ENCODE measurements at regions not wholly inside any gene's neighbourhood (a gene's known extent, or its start where the extent isn't known, plus 50 kb on each side); places are given as distances from the start of the nearest gene placed in this dataset.
"Not testable (repeated sequence)": the region's sequence is repeated elsewhere in the genome, so short reads cannot be mapped to it uniquely, and the experiment has no call there.

DNA sequence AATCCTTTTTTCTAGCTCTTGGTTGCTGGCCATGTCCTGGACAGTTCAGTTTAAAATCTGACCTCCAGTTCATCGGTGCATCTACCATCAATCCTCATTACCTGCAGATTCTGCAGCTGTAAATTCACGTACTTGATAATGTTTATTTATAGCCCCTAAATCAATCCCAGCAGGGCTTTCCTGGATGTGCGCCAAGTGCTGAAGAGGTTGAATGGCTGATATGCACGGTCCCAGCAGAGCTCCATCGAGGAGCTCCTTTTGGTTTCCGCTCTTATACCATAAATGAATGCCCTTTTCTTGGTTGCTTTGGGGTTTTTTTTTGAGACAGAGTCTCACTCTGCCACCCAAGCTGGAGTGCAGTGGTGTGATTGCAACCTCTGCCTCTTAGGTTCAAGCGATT is 91.2 kb upstream of the CCZ1B start:
- H3K4me3 ChIP-seq (ENCODE audit: low read depth in 1 of 2, low read length in 1 of 2), result no peak overlapping the region
- no peaks in the 10 kb centered on the region for H3K36me3 ChIP-seq
- no peak for TF ChIP-seq CTCF (IDR thresholded peaks at IDR 0.05)
- H3K9me3 ChIP-seq, result no peaks in the 10 kb centered on the region
- H3K27me3 ChIP-seq, result no peaks in the 10 kb centered on the region
- no peaks in the 10 kb centered on the region for H3K4me1 ChIP-seq (ENCODE audit: control insufficient read depth in 1 of 2, insufficient read depth in 1 of 2, low read depth in 1 of 2, low read length in 1 of 2)
- H3K27ac ChIP-seq, result no peak overlapping the region

- H3K4me3 ChIP-seq (ENCODE audit: low read depth in 1 of 2, low read length in 1 of 2); H3K4me1 ChIP-seq (ENCODE audit: control insufficient read depth in 1 of 2, insufficient read depth in 1 of 2, low read depth in 1 of 2, low read length in 1 of 2); H3K27me3 ChIP-seq; H3K9me3 ChIP-seq; H3K27ac ChIP-seq; H3K36me3 ChIP-seq: not testable (repeated sequence)
These were observed 93.1 kb upstream of the CCZ1B start for GRCh38 chr7:6919169-6919568.

- H3K27ac ChIP-seq; H3K36me3 ChIP-seq; H3K27me3 ChIP-seq; H3K4me1 ChIP-seq (ENCODE audit: control insufficient read depth in 1 of 2, insufficient read depth in 1 of 2, low read depth in 1 of 2, low read length in 1 of 2); H3K4me3 ChIP-seq (ENCODE audit: low read depth in 1 of 2, low read length in 1 of 2); H3K9me3 ChIP-seq: not testable (repeated sequence)
These were observed 98.4 kb upstream of the CCZ1B start for GRCh38 chr7:6924523-6924922.

GRCh38 chr7:6926193-6927174 is 100.4 kb upstream of the CCZ1B start:
- not testable (repeated sequence) for H3K9me3 ChIP-seq; H3K4me3 ChIP-seq (ENCODE audit: low read depth in 1 of 2, low read length in 1 of 2); H3K27me3 ChIP-seq; H3K27ac ChIP-seq; H3K36me3 ChIP-seq; H3K4me1 ChIP-seq (ENCODE audit: control insufficient read depth in 1 of 2, insufficient read depth in 1 of 2, low read depth in 1 of 2, low read length in 1 of 2)

DNA sequence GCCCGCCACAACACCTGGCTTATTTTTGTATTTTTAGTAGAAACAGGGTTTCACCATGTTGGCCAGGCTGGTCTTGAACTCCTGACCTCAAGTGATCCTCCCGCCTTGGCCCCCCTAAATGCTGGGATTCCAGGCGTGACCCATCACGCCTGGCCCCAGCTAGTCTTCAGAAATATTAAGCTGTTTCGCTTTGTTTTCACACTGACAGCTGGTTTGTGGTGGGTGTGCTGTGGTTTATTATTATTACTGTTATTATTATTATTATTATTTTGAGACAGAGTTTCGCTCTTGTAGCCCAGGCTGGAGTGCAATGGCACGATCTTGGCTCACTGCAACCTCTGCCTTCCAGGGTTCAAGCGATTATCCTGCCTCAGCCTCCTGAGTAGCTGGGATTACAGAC is 101.6 kb upstream of the CCZ1B start:
- H3K9me3 ChIP-seq; H3K27ac ChIP-seq; H3K4me1 ChIP-seq (ENCODE audit: control insufficient read depth in 1 of 2, insufficient read depth in 1 of 2, low read depth in 1 of 2, low read length in 1 of 2); H3K36me3 ChIP-seq; H3K27me3 ChIP-seq; H3K4me3 ChIP-seq (ENCODE audit: low read depth in 1 of 2, low read length in 1 of 2): not testable (repeated sequence)

DNA sequence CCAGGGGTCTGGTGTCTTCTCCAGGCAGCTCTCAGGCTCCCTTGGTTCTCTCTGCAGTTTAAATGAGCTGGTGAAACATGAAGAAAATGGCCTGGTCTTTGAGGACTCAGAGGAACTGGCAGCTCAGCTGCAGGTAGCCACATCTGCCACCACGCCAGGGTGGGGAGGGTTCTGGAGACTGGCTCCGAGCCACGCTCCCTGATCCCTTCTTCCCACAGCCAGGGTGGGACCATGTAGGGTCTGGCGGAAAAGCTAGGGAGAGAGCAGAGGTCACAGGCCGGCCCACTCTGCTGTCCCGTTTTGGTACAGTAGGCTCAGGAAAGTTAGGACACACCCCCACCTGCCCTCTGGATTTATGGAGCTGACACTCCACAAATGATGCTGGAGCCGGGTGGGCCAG is 103.5 kb upstream of the CCZ1B start:
- not testable (repeated sequence) for H3K27ac ChIP-seq; H3K4me3 ChIP-seq (ENCODE audit: low read depth in 1 of 2, low read length in 1 of 2); H3K9me3 ChIP-seq; H3K4me1 ChIP-seq (ENCODE audit: control insufficient read depth in 1 of 2, insufficient read depth in 1 of 2, low read depth in 1 of 2, low read length in 1 of 2); H3K36me3 ChIP-seq; H3K27me3 ChIP-seq

- H3K4me3 ChIP-seq (ENCODE audit: low read depth in 1 of 2, low read length in 1 of 2); H3K36me3 ChIP-seq; H3K4me1 ChIP-seq (ENCODE audit: control insufficient read depth in 1 of 2, insufficient read depth in 1 of 2, low read depth in 1 of 2, low read length in 1 of 2); H3K27ac ChIP-seq; H3K9me3 ChIP-seq; H3K27me3 ChIP-seq: not testable (repeated sequence)
These were observed 104.1 kb upstream of the CCZ1B start for GRCh38 chr7:6930081-6930635.

DNA sequence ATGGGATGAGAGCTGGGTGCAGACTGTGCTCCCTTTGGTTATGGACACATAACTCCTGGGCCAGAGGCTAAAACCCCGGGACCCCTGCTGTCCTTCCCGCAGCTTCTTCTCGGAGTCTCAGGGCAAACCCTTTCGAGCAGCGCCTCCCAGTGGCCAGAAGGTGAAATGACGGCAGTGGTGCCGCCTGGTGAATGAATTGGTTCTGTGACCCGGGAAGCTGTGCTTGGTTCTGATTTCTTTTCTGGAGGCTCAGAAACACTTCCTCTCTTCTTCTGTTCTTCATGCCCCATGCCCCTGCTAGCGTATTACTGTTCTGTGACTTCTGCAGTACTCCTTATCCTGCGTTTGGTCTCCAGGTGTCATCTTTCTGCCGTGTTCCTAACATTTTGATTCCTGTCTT is 104.7 kb upstream of the CCZ1B start:
- not testable (repeated sequence) for H3K27me3 ChIP-seq; H3K36me3 ChIP-seq; H3K4me1 ChIP-seq (ENCODE audit: control insufficient read depth in 1 of 2, insufficient read depth in 1 of 2, low read depth in 1 of 2, low read length in 1 of 2); H3K9me3 ChIP-seq; H3K4me3 ChIP-seq (ENCODE audit: low read depth in 1 of 2, low read length in 1 of 2); H3K27ac ChIP-seq

DNA sequence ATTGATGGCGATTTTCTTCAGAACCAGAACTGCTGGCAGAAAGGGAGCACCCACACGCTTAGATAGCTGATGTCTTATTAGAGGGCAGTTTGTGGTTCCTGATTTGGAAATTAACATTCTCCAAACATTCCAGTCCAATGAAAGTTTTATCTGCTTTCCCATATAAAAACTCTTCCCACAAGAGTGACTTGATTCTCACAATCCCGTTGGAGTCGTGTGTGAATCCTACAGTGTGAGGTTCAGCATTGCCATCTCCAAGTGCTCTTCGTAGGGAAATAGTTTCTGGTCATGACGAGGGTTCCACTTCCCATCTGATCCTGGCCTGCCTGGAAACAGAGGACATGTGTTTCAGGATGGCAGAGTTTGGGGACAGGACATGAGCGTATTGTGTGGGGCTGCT is 105.4 kb upstream of the CCZ1B start:
- not testable (repeated sequence) for H3K27ac ChIP-seq; H3K4me1 ChIP-seq (ENCODE audit: control insufficient read depth in 1 of 2, insufficient read depth in 1 of 2, low read depth in 1 of 2, low read length in 1 of 2); H3K36me3 ChIP-seq; H3K4me3 ChIP-seq (ENCODE audit: low read depth in 1 of 2, low read length in 1 of 2); H3K9me3 ChIP-seq; H3K27me3 ChIP-seq

DNA sequence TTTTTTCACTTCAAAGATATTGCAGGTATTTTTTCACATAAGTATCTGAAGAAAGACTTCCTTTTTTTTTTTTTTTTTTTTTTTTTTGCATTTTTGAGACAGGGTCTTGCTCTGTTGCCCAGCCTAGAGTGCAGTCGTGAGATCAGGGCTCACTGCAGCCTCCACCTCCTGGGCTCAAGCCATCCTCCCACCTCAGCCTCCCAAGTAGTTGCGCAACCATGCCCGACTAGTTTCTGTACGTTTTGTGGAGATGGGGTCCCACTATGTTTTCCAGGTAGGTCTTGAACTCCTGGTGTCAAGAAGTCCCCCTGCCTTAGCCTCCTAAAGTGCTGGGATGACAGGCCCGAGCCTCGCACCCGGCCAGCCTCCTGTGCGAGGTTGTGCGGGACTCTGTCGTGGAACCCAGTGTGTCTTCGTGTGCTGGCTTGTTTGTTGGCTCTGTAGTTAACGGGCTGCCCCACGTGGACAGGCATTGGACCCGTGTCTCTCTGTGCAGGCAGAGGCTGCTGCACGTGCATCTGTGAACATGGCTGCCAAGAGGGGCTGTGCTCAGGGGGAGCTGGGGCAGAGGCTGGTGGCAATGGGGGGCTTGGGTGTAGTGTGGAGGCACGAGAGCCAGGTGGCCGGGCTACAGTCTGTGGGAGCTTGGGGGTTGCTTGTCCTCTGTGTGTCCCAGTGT is 108.0 kb upstream of the CCZ1B start:
- not testable (repeated sequence) for H3K4me1 ChIP-seq (ENCODE audit: control insufficient read depth in 1 of 2, insufficient read depth in 1 of 2, low read depth in 1 of 2, low read length in 1 of 2); H3K4me3 ChIP-seq (ENCODE audit: low read depth in 1 of 2, low read length in 1 of 2); H3K36me3 ChIP-seq; H3K27ac ChIP-seq; H3K9me3 ChIP-seq; H3K27me3 ChIP-seq

Measured in neutrophil (primary cell).